WERI-Rb-1 (cell line): ENCODE measurements at regions not wholly inside any gene's neighbourhood (a gene's known extent, or its start where the extent isn't known, plus 50 kb on each side); places are given as distances from the start of the nearest gene placed in this dataset.

Source experiments
- DNase-seq: peaks from one replicate; pipeline ENCODE4 v3.0.0-alpha.2; 2020
- H3K27ac ChIP-seq: fragments of 250-450 bp; sonication (Bioruptor Pico); 2 replicates; pipeline ENCODE4 v1.5.1; 2020; ENCODE audit warnings: mild to moderate bottlenecking, moderate library complexity
- H3K27me3 ChIP-seq: fragments of 250-450 bp; sonication (Bioruptor Pico); 2 replicates; pipeline ENCODE4 v1.5.1; 2021; ENCODE audit warnings: mild to moderate bottlenecking, low read depth, moderate library complexity; ENCODE audit not compliant: insufficient read depth, severe bottlenecking
- H3K36me3 ChIP-seq: fragments of 250-450 bp; sonication (Bioruptor Pico); 2 replicates; pipeline ENCODE4 v1.5.1; 2020; ENCODE audit warnings: mild to moderate bottlenecking, moderate library complexity
- H3K4me3 ChIP-seq: 2 replicates; pipeline ENCODE4 v1.5.1; 2011; ENCODE audit warnings: low read depth, mild to moderate bottlenecking, control low read depth, low read length
- H3K9me3 ChIP-seq: fragments of 250-450 bp; sonication (Bioruptor Pico); 2 replicates; pipeline ENCODE4 v1.5.1; 2021; ENCODE audit warnings: mild to moderate bottlenecking, moderate library complexity; ENCODE audit not compliant: severe bottlenecking
- CTCF ChIP-seq: IDR thresholded peaks from 2 replicates; pipeline ENCODE4 v1.5.1; 2011; ENCODE audit warnings: low read depth, mild to moderate bottlenecking, control low read depth, inconsistent platforms, low read length

GRCh38 chr14:26132061-26132645, 465.7 kb downstream of the NOVA1 start:
- Histone ChIP-seq H3K27me3 (peaks cover 11% of the 10 kb centered on the region), H3K9me3 (no peaks in the 10 kb centered on the region), H3K27ac (no peak overlapping the region), H3K4me3 (no peak overlapping the region), H3K36me3 (no peaks in the 10 kb centered on the region)
- no peak for TF ChIP-seq CTCF
- no peak for DNase-seq

- Histone ChIP-seq H3K27ac (no peak overlapping the region), H3K27me3 (peaks cover 21% of the 10 kb centered on the region), H3K4me3 (no peak overlapping the region), H3K9me3 (no peaks in the 10 kb centered on the region), H3K36me3 (no peaks in the 10 kb centered on the region)
- TF ChIP-seq CTCF: no peak
- DNase-seq: no peak
Measured at GRCh38 chr14:26130690-26131089, 467.1 kb downstream of the NOVA1 start.

GRCh38 chr14:26128931-26129671, 468.7 kb downstream of the NOVA1 start:
- Histone ChIP-seq H3K4me3 (no peak overlapping the region), H3K36me3 (no peaks in the 10 kb centered on the region), H3K9me3 (no peaks in the 10 kb centered on the region), H3K27me3 (peaks cover 29% of the 10 kb centered on the region), H3K27ac (no peak overlapping the region)
- no peak for TF ChIP-seq CTCF
- DNase-seq: no peak

- TF ChIP-seq CTCF: no peak
- DNase-seq: no peak
- Histone ChIP-seq H3K27ac (no peak overlapping the region), H3K4me3 (no peak overlapping the region), H3K27me3 (peaks cover 32% of the 10 kb centered on the region), H3K9me3 (no peaks in the 10 kb centered on the region), H3K36me3 (no peaks in the 10 kb centered on the region)
Measured at GRCh38 chr14:26124896-26125438, 472.9 kb downstream of the NOVA1 start.

- TF ChIP-seq CTCF: no peak
- Histone ChIP-seq H3K36me3 (no peaks in the 10 kb centered on the region), H3K27ac (no peak overlapping the region), H3K4me3 (no peak overlapping the region), H3K9me3 (no peaks in the 10 kb centered on the region), H3K27me3 (peaks cover 26% of the 10 kb centered on the region)
- DNase-seq: no peak
Measured at GRCh38 chr14:26123459-26123858, 474.4 kb downstream of the NOVA1 start.

GRCh38 chr14:26121181-26121580, 476.7 kb downstream of the NOVA1 start:
- peaks cover 23% of the 10 kb centered on the region for H3K27me3 ChIP-seq
- no peaks in the 10 kb centered on the region for H3K9me3 ChIP-seq
- H3K4me3 ChIP-seq: no peak overlapping the region
- H3K36me3 ChIP-seq: no peaks in the 10 kb centered on the region
- H3K27ac ChIP-seq: no peak overlapping the region
- no peak for TF ChIP-seq CTCF
- DNase-seq: no peak
